ENCODE measurements at regions not wholly inside any gene's neighbourhood (a gene's known extent, or its start where the extent isn't known, plus 50 kb on each side); places are given as distances from the start of the nearest gene placed in this dataset.

- ChIA-PET CTCF (interaction anchor here (0.5 to 0.7 kb wide), 2 partner anchors 33 to 93 kb away, joined by 3 to 4 read pairs; no protein-coding TSS in a partner anchor), POLR2A (no interaction called here)
- Histone ChIP-seq H3K4me1 (ENCODE audit: control insufficient read depth, insufficient read depth, low read length) (no peaks in the 10 kb centered on the region), H3K9me3 (ENCODE audit: control insufficient read depth, insufficient read depth, low read depth, low read length) (no peaks in the 10 kb centered on the region), H3K36me3 (ENCODE audit: control insufficient read depth in 2 of 2, insufficient read depth in 1 of 2, low read length in 2 of 2) (no peaks in the 10 kb centered on the region), H3K27ac (ENCODE audit: extremely low read depth, low read depth, low read length) (no peak overlapping the region), H3K4me3 (ENCODE audit: low read depth, low read length) (no peak overlapping the region)
- TF ChIP-seq ZNF501 (tag by site-specific recombination; IDR thresholded peaks at IDR 0.05) (no peak), ZNF670 (tag by site-specific recombination; IDR thresholded peaks at IDR 0.05; ENCODE audit: low read depth) (no peak), ZNF266 (tag by site-specific recombination; IDR thresholded peaks at IDR 0.05; ENCODE audit: low read depth) (no peak), KLF1 (tag by site-specific recombination; IDR thresholded peaks at IDR 0.05) (no peak), ZNF561 (tag by site-specific recombination; IDR thresholded peaks at IDR 0.05; ENCODE audit: borderline replicate concordance) (no peak)
Observed at GRCh38 chr14:85079842-85080730, 449.9 kb upstream of the FLRT2 start.

GRCh38 chr14:85084344-85084743, 445.6 kb upstream of the FLRT2 start:
- ChIA-PET POLR2A (no interaction called here), CTCF (no interaction called here)
- TF ChIP-seq ZNF501 (tag by site-specific recombination; IDR thresholded peaks at IDR 0.05) (no peak), ZNF138 (tag by site-specific recombination; IDR thresholded peaks at IDR 0.05; ENCODE audit: borderline replicate concordance) (no peak), ZNF473 (tag by site-specific recombination; IDR thresholded peaks at IDR 0.05) (no peak), REST (tag by site-specific recombination; IDR thresholded peaks at IDR 0.05) (no peak), ZNF155 (tag by site-specific recombination; IDR thresholded peaks at IDR 0.05) (no peak), ZNF585B (tag by site-specific recombination; IDR thresholded peaks at IDR 0.05) (no peak), ZNF785 (tag by site-specific recombination; IDR thresholded peaks at IDR 0.05) (no peak), ZNF211 (tag by site-specific recombination; IDR thresholded peaks at IDR 0.05; ENCODE audit: low read depth) (no peak), GLIS1 (tag by site-specific recombination; IDR thresholded peaks at IDR 0.05) (no peak), SALL2 (tag by site-specific recombination; IDR thresholded peaks at IDR 0.05; ENCODE audit: borderline replicate concordance) (no peak), ZNF449 (tag by site-specific recombination; IDR thresholded peaks at IDR 0.05) (no peak), ZNF626 (tag by site-specific recombination; IDR thresholded peaks at IDR 0.05) (no peak), ZNF146 (tag by site-specific recombination; IDR thresholded peaks at IDR 0.05) (no peak), ZNF830 (tag by site-specific recombination; IDR thresholded peaks at IDR 0.05; ENCODE audit: low read depth) (no peak), KLF1 (tag by site-specific recombination; IDR thresholded peaks at IDR 0.05) (no peak)
- H3K9me3 ChIP-seq (ENCODE audit: control insufficient read depth, insufficient read depth, low read depth, low read length), result no peaks in the 10 kb centered on the region
- H3K36me3 ChIP-seq (ENCODE audit: control insufficient read depth in 2 of 2, insufficient read depth in 1 of 2, low read length in 2 of 2), result no peaks in the 10 kb centered on the region
- no peak overlapping the region for H3K27ac ChIP-seq (ENCODE audit: extremely low read depth, low read depth, low read length)
- no peaks in the 10 kb centered on the region for H3K4me1 ChIP-seq (ENCODE audit: control insufficient read depth, insufficient read depth, low read length)
- no peak overlapping the region for H3K4me3 ChIP-seq (ENCODE audit: low read depth, low read length)
